H1 (cell line): ENCODE measurements at regions not wholly inside any gene's neighbourhood (a gene's known extent, or its start where the extent isn't known, plus 50 kb on each side); places are given as distances from the start of the nearest gene placed in this dataset.

Experiments
- CHD7 ChIP-seq: fragments of 300-600 bp; sonication (generic); IDR thresholded peaks from 2 replicates; pipeline ENCODE4 v1.7.1; 2012; ENCODE audit warnings: low read length, moderate library complexity, mild to moderate bottlenecking, inconsistent platforms; ENCODE audit not compliant: insufficient replicate concordance
- NRF1 ChIP-seq: IDR thresholded peaks from 2 replicates; pipeline ENCODE4 v1.6.1; 2011; ENCODE audit warnings: mild to moderate bottlenecking, low read depth, low read length, improper control_type of control experiment

- TF ChIP-seq CHD7 = no peak
- TF ChIP-seq NRF1 = no peak
Measured at GRCh38 chr6:49327005-49327404, 136.0 kb downstream of the MMUT start (continued).
